ENCODE measurements at regions not wholly inside any gene's neighbourhood (a gene's known extent, or its start where the extent isn't known, plus 50 kb on each side); places are given as distances from the start of the nearest gene placed in this dataset.

GRCh38 chr2:71277536-71278103 lies 50.7 kb upstream of the PAIP2B start:
- DNase-seq: peak; percentile 7

DNA sequence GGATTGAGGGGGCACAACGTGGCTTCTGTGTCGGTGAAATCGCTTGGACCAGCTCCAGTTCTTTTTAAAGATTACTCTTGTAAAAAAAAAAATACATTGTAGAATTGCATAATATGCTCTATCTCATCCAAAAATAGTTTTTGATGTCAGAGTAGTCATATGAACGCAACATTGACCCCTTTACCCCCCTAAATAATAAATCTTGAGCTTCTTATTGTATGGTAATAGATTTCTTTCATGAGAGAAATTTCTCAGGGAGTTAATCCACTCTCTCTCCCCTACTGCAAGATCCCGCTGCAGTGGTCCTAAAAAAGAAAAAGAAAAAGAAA lies 50.2 kb upstream of the PAIP2B start:
- DNase-seq: no peak

- peak; percentile 61 for DNase-seq
Observed at GRCh38 chr2:71276311-71277146, 49.6 kb upstream of the PAIP2B start.

All from effector CD4-positive, alpha-beta T cell (primary cell).